HG02885 (cell line): ENCODE measurements at regions not wholly inside any gene's neighbourhood (a gene's known extent, or its start where the extent isn't known, plus 50 kb on each side); places are given as distances from the start of the nearest gene placed in this dataset.

ENCODE experiments used
- ATAC-seq: cut with Tn5 transposase; IDR thresholded peaks from one replicate; pipeline ENCODE4 v1.9.1; 2021; ENCODE audit warnings: mild to moderate bottlenecking; ENCODE audit not compliant: unreplicated experiment, poor library complexity

DNA sequence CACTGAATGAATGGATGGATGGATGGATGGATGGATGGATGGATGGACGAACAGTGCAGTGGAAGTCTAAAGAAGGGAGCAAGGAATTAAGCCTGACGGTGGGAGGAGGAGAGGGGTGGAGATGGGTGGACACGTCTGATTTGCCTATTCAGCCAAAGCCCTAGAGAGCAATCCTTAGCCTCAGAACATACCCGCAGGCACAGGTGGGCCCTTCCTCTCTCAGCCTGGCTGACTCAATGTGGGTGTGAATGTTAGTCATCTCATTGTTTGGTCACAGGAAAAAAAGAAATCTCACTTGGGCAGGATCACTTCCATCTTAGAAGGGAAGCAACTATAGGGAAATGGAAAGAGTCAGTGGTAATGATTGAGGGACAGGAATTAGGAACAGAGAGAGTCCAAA lies 165.9 kb downstream of the PJA1 start:
- ATAC-seq = no peak

DNA sequence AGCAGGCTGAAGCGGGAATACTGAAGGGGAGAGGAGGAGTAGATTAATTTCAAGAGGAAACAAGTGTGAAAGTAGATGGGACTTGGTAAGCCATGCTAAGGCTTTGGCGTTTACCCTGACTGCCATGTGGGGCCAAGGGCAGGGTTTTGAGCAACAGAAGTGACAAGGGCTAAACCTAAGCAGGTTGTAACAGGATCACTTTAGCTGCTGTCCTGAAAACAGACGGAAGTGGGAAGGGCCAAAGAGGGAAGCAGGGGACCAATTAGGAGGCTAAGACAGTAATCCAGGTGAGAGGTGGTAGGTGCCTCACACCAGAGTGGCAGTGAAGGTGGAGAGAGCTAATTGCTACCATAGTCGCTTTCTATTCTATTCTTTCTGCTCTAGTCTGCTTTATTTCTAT lies 166.5 kb downstream of the PJA1 start:
- no peak for ATAC-seq

DNA sequence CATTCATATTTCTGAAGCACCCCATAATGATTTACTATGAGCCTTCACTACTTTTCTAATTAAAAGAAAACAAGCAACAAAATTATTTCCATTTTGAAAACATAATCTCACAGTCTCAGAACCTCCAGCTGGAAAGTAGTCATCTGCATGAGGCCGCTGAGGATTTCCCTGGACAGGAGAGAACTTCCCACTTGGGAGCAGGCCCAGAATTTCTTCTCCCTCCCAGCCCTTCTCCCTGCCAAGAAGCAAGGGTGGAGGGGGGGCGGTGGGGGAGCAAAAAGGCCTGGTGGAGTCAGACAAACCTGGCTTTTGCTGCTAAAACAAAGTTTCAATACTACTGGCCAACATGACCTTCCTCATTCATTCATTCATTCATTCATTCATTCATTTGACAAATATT lies 167.3 kb downstream of the PJA1 start:
- no peak for ATAC-seq

GRCh38 chrX:68997511-68997910 lies 167.7 kb downstream of the PJA1 start:
- ATAC-seq = no peak

DNA sequence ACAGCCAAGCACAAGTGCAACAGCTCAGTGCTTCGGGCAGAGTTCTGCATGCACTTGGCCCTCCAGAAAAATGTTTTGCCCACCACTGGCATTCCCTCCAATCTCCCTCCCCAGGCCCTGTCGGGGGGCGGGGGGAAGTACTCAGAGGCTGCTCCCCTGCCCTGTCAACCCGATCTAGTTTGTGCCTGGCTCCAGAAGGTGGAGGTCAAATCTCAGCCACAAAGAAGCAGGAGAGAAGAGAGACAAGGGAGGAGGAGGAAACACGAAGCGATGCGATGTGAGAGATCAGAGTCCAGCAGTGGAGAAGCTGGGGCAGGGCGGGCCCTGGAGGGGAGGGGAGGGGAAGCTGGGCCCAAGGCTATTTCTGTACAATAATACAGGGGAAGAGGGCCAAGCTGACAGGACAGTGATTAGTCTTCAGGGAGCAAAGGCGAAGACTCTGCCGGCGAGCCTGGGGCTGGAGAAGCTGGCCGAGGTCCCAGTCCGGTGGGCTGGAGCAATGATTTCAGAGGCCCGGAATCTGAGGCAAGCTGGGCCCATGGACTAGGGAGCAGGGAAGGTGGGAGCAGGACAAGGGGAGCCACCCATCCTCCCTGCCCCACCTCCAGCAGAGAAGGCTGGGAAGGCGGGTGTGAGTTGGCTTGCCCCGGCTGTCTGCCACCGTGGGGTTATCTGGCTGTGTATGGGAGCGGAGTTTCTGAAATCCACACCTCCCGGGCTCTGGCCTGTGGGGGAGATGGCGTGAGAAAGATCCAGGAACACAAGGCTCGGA lies 167.1 kb downstream of the EFNB1 start:
- ATAC-seq = no peak

DNA sequence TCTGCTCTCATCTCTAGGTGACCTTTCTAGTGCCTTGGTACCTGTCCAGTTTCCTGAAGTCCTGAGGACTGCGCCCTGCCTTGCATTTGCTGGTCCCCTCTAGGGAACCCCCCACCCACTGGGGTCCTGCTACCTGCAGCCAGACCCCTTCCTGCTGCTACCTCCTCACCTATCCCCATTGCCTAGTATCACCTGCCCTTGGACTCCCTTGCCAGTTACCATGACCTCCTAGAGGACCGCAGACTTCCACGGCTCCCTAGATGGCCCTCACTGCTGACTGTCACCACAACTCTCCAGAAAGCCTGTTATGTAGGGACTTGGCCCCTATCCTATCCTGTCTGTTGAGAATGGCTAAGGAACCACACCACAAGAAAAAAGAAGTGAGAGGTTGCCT lies 166.6 kb downstream of the EFNB1 start:
- no peak for ATAC-seq

DNA sequence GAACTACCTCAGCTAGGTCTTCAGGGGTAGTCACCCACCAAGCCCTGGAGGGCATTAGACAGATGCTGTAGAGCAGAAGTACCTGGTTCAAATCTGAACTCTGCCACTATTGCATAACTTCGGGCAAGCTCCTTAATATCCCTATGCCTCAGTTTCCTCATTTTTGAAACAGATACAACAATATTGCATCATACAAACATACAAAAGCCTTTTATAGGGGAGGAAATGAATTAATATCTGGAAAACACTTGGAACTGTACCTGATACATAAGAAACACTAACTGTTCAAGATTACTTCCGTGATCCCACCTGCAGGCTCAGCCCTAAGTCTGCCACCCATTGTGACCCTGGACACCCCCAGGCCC lies 166.1 kb downstream of the EFNB1 start:
- no peak for ATAC-seq

GRCh38 chrX:68994135-68994890 lies 165.5 kb downstream of the EFNB1 start:
- no peak for ATAC-seq

- no peak for ATAC-seq
Measured at GRCh38 chrX:68992821-68993397, 164.1 kb downstream of the EFNB1 start.

DNA sequence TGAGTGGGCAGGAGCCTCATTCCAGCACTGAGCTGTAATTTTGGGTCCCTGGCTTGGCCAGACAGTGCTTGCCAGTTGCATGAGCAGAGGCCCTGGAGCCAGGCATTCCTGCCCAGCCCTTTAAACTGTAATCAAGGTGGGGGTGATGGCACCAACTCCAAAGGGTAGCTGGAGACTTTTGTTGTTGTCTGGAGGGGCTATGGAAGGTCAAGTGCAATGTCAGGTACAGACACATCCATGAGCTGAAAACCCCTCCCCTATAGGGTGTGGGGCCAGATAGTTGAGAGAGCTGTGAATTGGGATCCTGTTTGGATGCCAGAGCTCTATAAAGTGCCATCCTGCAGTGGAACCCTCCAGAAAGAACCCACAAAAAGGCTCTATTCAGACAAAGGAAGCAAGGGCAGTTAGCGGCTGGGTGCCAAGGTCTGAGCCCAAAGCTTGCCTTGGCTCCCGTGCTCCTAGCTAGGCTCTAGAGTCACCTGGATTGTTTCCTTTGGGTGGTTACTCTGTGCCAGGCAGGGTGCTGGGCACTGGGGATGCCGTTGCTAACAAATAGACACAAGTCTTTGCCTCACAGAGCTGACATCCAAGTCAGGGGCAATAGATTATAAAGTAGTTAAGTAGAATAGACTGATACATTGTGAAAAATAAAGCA lies 163.0 kb downstream of the EFNB1 start:
- ATAC-seq = no peak

DNA sequence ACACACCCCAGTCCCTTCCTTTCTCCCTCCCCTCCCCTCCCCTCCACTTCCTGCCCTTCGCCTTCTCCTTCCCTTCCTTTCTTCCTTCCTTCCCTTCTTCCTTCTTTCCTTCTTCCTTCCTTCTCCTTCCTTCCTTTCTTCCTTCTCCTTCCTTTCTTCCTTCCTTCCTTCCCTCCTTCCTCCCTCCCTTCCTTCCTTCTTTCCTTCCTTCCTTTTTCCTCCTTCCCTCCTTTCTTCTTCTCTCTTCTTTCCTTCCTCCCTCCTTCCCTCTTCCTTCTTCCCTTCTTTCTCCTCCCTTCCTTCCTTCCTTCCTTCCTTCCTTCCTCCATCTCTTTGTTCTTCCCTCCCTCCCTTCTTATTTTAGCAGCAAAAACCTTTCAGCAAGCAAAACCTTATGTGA lies 162.1 kb downstream of the EFNB1 start:
- ATAC-seq = no peak

GRCh38 chrX:68989865-68990606 lies 161.2 kb downstream of the EFNB1 start:
- ATAC-seq = no peak

DNA sequence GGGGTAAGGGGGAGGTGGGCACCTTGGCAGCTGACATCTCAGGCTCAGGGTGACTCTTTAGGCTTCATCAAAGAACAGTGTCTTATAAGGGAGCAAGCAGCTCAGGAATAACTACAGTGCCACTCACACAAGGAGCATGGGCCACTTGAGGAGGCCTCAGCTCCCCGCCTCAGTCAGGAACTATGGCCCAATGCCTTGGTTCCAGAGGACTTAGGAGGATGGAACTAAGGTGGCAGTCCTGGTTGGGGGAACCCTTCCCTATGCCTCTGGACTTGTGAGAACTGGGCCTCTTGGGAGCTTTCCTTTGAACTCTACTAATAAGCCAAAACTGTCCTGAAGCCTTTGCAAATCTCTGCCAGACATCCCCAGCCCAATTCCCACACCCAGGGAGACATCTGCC lies 160.6 kb downstream of the EFNB1 start:
- no peak for ATAC-seq

DNA sequence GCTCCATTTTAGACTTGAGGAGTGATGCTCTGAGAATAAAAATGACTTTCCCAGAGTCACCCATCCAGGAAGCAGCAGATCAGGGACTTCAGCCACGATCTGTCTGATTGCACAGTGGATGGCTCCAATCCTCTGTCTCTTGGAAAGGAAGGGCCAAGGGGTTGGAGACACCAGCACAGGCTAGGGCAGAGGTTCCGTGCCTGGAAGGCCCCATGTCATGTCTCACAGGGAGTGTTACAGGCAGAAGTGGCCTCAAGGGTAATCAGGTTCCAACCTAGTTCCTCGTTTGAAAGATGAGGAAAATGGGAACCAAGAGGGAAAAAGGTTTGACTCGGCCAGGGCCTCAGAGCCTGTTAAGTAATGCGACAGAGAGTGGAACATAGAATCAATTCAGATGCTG lies 160.0 kb downstream of the EFNB1 start:
- ATAC-seq = no peak

DNA sequence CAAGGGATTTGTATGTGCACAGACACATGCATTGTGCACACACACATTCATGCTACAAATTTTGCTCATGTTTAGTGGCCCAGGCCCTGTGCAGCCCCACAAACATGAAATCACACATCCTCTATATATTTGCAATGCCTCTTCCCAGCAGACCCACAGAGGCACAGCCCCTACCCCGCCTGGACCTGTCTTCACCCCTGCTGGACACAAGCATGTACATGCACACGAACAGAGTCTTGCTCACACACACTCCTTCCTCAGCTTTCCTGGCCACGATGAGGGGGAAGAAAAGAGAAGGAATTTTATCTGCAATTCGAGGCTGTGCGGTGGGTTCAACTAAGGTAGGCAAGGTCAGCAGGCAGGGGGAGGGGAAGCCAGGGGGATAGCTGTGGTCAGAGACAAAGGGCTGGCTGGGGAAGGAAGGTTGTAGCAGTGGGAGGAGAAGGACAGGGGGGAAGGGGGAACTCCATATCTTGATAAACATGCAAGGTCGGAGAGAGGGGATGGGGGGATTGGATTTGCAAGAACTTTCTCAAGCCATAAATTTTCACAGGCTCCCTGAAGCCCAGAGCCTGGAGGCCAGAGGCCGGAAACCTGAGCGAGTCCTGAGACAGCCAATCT lies 156.4 kb downstream of the EFNB1 start:
- no peak for ATAC-seq

DNA sequence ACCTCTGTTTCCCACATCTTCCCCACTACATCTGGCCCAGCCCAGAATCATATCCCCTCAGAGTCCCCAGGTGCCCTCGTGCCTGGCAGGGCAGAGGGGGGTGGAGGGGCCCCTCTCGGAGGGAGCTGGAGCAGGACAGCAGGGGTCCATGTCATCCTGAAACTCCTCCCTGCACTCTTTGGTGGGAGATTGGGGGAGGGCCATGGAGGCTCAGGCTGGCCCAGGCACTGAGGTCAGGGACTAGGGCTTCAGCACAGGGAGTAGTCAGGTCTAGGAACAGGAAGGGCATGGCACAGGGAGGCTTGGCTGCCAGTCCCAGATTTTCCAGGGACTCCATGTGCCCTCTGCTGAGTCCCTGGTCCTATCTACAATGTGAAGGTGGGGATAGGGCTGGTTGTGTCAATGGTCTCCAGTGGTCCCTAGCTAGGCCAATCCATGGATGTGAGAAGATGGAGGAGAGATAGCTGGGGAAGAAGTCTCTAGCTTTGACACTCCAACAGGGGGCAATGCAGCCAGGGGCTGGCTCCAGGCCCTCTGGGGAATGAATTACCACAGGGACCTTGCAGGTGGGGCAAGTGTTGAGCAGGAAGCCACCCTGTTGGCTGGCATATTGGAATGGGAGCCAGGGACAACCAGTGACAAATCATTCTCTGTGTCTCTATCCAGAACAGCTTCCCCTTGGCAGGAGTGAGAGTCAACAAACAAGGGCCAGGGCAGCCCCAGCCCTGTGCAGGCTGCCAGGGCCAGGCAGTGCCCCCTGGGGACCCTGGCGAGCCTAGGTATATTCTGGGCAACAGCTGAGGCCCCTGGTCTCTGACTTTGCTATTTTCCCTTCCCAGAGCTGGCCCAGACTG lies 154.4 kb downstream of the EFNB1 start:
- ATAC-seq = no peak

GRCh38 chrX:68982476-68982875 lies 153.7 kb downstream of the EFNB1 start:
- ATAC-seq = no peak

DNA sequence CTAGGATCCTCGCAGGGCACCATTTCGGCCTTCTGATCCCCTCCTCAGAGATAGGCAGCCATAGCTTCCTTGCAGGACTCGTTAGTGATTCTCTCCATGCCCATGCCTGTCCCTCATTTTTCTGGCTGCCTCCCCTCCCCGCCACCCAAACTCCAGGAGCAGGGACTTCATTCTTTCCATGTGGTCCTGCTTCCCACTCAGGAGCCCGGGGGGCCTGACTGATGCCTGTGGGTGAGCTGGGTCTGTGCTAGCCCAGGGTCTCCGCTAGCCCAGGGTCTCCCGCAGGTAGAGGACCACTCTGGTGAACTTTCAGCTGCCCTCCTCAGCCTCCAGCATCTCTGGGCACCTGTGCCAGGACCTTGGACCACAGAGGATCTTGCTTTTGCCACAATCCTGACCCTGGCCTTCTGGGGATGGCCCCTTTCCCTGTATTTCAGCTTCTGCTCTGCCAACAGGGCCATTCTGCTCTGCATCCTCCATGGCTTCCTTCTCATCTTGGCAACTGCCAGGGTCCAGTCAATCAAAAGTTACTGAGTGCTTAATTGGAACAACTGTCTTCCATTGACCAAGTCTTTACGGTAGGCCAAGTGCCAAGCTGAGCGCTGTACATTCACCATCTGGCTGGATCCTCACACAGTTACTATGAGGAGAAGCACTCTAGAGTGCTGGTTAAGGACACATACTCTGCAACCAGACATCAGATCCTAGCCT lies 152.2 kb downstream of the EFNB1 start:
- ATAC-seq = no peak

DNA sequence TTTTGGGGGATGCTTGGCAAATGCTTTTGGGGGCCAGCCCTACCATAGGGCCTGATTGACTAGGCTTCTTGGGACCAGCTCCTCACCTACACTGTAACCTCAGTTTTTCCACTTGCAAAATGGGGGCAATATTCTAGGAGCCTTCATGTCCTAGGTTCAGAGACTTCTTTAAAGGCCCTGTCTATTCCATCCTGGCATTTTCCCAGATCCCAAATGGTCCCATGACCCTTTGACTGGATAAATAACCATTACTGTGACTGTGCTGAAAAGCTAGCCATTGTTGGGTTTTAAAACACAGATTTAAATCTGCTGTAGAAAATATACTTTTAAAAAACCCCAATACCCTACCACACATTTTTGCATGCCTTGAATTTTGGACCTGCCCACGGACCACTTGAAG lies 149.8 kb downstream of the EFNB1 start:
- no peak for ATAC-seq
